A549 (cell line): ENCODE measurements at regions not wholly inside any gene's neighbourhood (a gene's known extent, or its start where the extent isn't known, plus 50 kb on each side); places are given as distances from the start of the nearest gene placed in this dataset.

Experiments
- ATAC-seq, 2 experiments: fragments of 200-7000 bp in 1 of 2; fragments of >200 bp in 1 of 2; cut with Nextera tagmentation in 1 of 2; cut with Tn5 transposase in 1 of 2; 3 replicates each; pipeline versions ENCODE4 v1.8.0 to v1.9.1; 2018 to 2020; ENCODE audit warnings: mild to moderate bottlenecking in 1 of 2, moderate library complexity in 1 of 2
- CTCF ChIA-PET: fragments of 300-600 bp; sonication (Branson Sonifier 250); formaldehyde crosslinking; extraction: SDS; loops from one replicate; lab custom pipeline; 2021; ENCODE audit warnings: antibody characterized with exemption, inconsistent platforms; lab: Yijun Ruan, JAX
- POLR2A ChIA-PET: fragments of 350-600 bp; formaldehyde crosslinking; extraction: SDS; loops from one replicate; lab custom pipeline; 2021; ENCODE audit warnings: antibody characterized with exemption, inconsistent platforms; lab: Yijun Ruan, JAX
- DNase-seq, 2 experiments: peaks; one replicate each; pipeline versions ENCODE4 v3.0.0 to v3.0.0-alpha.2; 2011 to 2016; ENCODE audit warnings: low read depth in 1 of 2, low spot score in 1 of 2
- FAIRE-seq: peaks from 2 replicates; lab custom pipeline; 2011; peaks lifted over from hg19 to GRCh38; lab: Jason Lieb, UNC
- H3K27ac ChIP-seq, 2 experiments: fragments of >200 bp; sonication (Bioruptor Twin); formaldehyde crosslinking; 3 replicates each; pipeline ENCODE4 v1.5.1; 2016 to 2017
- H3K4me1 ChIP-seq: fragments of >200 bp; sonication (Bioruptor Twin); formaldehyde crosslinking; 3 replicates; pipeline ENCODE4 v1.6.1; 2016
- H3K4me2 ChIP-seq: fragments of >200 bp; sonication (Bioruptor Twin); formaldehyde crosslinking; 3 replicates; pipeline ENCODE4 v1.6.1; 2016
- H3K4me3 ChIP-seq: fragments of >200 bp; sonication (Bioruptor Twin); formaldehyde crosslinking; 3 replicates; pipeline ENCODE4 v1.5.1; 2016
- H3K9me3 ChIP-seq: fragments of >200 bp; sonication (Bioruptor Twin); formaldehyde crosslinking; 3 replicates; pipeline ENCODE4 v1.6.1; 2016
- BCL3 ChIP-seq: fragments of >200 bp; sonication (Bioruptor Twin); formaldehyde crosslinking; IDR thresholded peaks from 3 replicates; pipeline ENCODE4 v1.6.1; 2016
- CBX8 ChIP-seq: fragments of 200-600 bp; sonication (generic); IDR thresholded peaks from 2 replicates; pipeline ENCODE4 v1.6.1; 2016
- CTCF ChIP-seq: fragments of >200 bp; sonication (Bioruptor Twin); formaldehyde crosslinking; IDR thresholded peaks from 3 replicates; pipeline ENCODE4 v1.5.1; 2016
- EHMT2 ChIP-seq: fragments of 200-600 bp; sonication (generic); IDR thresholded peaks from 2 replicates; pipeline ENCODE4 v1.6.1; 2016; ENCODE audit warnings: antibody characterized with exemption, low read depth, mild to moderate bottlenecking, moderate library complexity
- GATA3 ChIP-seq: IDR thresholded peaks from 2 replicates; pipeline ENCODE4 v1.6.1; 2012; ENCODE audit warnings: borderline replicate concordance
- HES2 ChIP-seq: fragments of >200 bp; sonication (Bioruptor Twin); formaldehyde crosslinking; IDR thresholded peaks from 2 replicates; pipeline ENCODE4 v1.6.1; 2016
- JUNB ChIP-seq: fragments of >200 bp; sonication (Bioruptor Twin); formaldehyde crosslinking; IDR thresholded peaks from 2 replicates; pipeline ENCODE4 v1.6.1; 2016
- KDM1A ChIP-seq: fragments of 200-600 bp; sonication (generic); IDR thresholded peaks from 2 replicates; pipeline ENCODE4 v1.6.1; 2016; ENCODE audit warnings: low read depth, mild to moderate bottlenecking
- MAFK ChIP-seq: fragments of 450-650 bp; IDR thresholded peaks from 2 replicates; pipeline ENCODE4 v1.6.1; 2014; ENCODE audit not compliant: partially characterized antibody
- MAZ ChIP-seq: fragments of 150-350 bp; IDR thresholded peaks from 2 replicates; pipeline ENCODE4 v1.6.1; 2014; ENCODE audit warnings: antibody characterized with exemption, low read depth, low read length, borderline replicate concordance
- MYC ChIP-seq: IDR thresholded peaks from 2 replicates; pipeline ENCODE4 v1.6.1; 2012; ENCODE audit warnings: mild to moderate bottlenecking, inconsistent platforms, low read length, improper control_type of control experiment, borderline replicate concordance
- NFE2L2 ChIP-seq: fragments of 150-350 bp; conservative IDR thresholded peaks from 2 replicates; pipeline ENCODE4 v1.6.1; 2014; ENCODE audit warnings: low read length
- PBX3 ChIP-seq: IDR thresholded peaks from 2 replicates; pipeline ENCODE4 v1.6.1; 2012
- PHF8 ChIP-seq: fragments of 200-600 bp; sonication (generic); IDR thresholded peaks from 2 replicates; pipeline ENCODE4 v1.6.1; 2016; ENCODE audit warnings: low read depth, mild to moderate bottlenecking, antibody characterized with exemption, moderate library complexity, borderline replicate concordance
- REST ChIP-seq: fragments of 200-600 bp; sonication (generic); IDR thresholded peaks from 2 replicates; pipeline ENCODE4 v1.6.1; 2016; ENCODE audit warnings: antibody characterized with exemption, mild to moderate bottlenecking, moderate library complexity
- RFX5 ChIP-seq: fragments of 450-650 bp; IDR thresholded peaks from 2 replicates; pipeline ENCODE4 v1.7.1; 2014; ENCODE audit warnings: antibody characterized with exemption, mild to moderate bottlenecking, moderate library complexity
- USF2 ChIP-seq: fragments of 450-650 bp; IDR thresholded peaks from 2 replicates; pipeline ENCODE4 v1.6.1; 2014; ENCODE audit warnings: antibody characterized with exemption
- ZC3H11A ChIP-seq: fragments of 450-650 bp; IDR thresholded peaks from 2 replicates; pipeline ENCODE4 v1.6.1; 2014; ENCODE audit warnings: antibody characterized with exemption, mild to moderate bottlenecking
- ZFP36 ChIP-seq: fragments of 450-650 bp; IDR thresholded peaks from 2 replicates; pipeline ENCODE4 v1.6.1; 2014; ENCODE audit warnings: borderline replicate concordance; ENCODE audit not compliant: partially characterized antibody
- ZNF302 ChIP-seq: fragments of 250-450 bp; sonication (Bioruptor Pico); IDR thresholded peaks from 2 replicates; pipeline ENCODE4 v1.9.0; 2021; ENCODE audit warnings: inconsistent platforms, mild to moderate bottlenecking, moderate library complexity
- WGBS: methylation state at CpG from one replicate; pipeline ENCODE4 v1.1.6; 2017; ENCODE audit errors: missing lambda C conversion rate; 5-methylcytosine and 5-hydroxymethylcytosine counted together

GRCh38 chrX:42544883-42545282 lies 233.1 kb downstream of the PPP1R2C start:
- H3K27ac ChIP-seq: no peak overlapping the region
- POLR2A ChIA-PET: no interaction called here
- 4% methylated on average over 2 of the region's 2 CpGs for WGBS

GRCh38 chrX:42541554-42541953 lies 236.4 kb downstream of the PPP1R2C start:
- no peak overlapping the region for H3K4me2 ChIP-seq
- no peak for ATAC-seq
- no peak overlapping the region for H3K4me3 ChIP-seq
- H3K27ac ChIP-seq: no peak overlapping the region
- no peaks in the 10 kb centered on the region for H3K4me1 ChIP-seq
- CTCF ChIA-PET: no interaction called here
- DNase-seq: no peak
- TF ChIP-seq MAFK (no peak), RFX5 (no peak), HES2 (no peak), EHMT2 (no peak), ZNF302 (CRISPR knock-in tag) (no peak), NFE2L2 (no peak), CTCF (no peak), MYC (no peak), BCL3 (no peak), MAZ (no peak), GATA3 (no peak), KDM1A (no peak), PHF8 (no peak)
- TF ChIP-seq, all 56 proteins: peak for 0
- POLR2A ChIA-PET: no interaction called here
- no peaks in the 10 kb centered on the region for H3K9me3 ChIP-seq
- FAIRE-seq: no peak

More at GRCh38 chrX:42544883-42545282, 233.1 kb downstream of the PPP1R2C start:
- FAIRE-seq: no peak
- no peak for ATAC-seq
- Histone ChIP-seq H3K9me3 (no peaks in the 10 kb centered on the region), H3K4me1 (no peaks in the 10 kb centered on the region), H3K4me3 (no peak overlapping the region), H3K4me2 (no peak overlapping the region)
- TF ChIP-seq USF2 (no peak), JUNB (no peak), ZC3H11A (no peak), ZFP36 (no peak), PBX3 (no peak), REST (no peak), CBX8 (no peak)
- DNase-seq: no peak
- CTCF ChIA-PET: no interaction called here
